IMR-90 (cell line): ENCODE measurements at regions not wholly inside any gene's neighbourhood (a gene's known extent, or its start where the extent isn't known, plus 50 kb on each side); places are given as distances from the start of the nearest gene placed in this dataset.

Experiments
- ATAC-seq: fragments of 200-7000 bp; cut with Tn5 transposase; 2 replicates; pipeline ENCODE4 v1.9.1; 2020; ENCODE audit warnings: low read depth, mild to moderate bottlenecking, moderate library complexity
- BruUV-seq: library from RNA; stranded (reverse); fragments of 400-500 nt; replicated peaks from 2 replicates; lab custom pipeline; 2021; lab: Mats Ljungman, UMichigan
- CTCF ChIA-PET: fragments of 300-600 bp; formaldehyde crosslinking; extraction: SDS; loops from one replicate; lab custom pipeline; 2021; ENCODE audit warnings: antibody characterized with exemption; lab: Yijun Ruan, JAX
- POLR2A ChIA-PET: fragments of 300-600 bp; sonication (Branson Sonifier 250); formaldehyde crosslinking; loops from one replicate; lab custom pipeline; 2022; ENCODE audit warnings: antibody characterized with exemption; ENCODE audit not compliant: unreplicated experiment; lab: Charles Lee
- DNase-seq: peaks from one replicate; pipeline ENCODE4 v3.0.0; 2013
- H2AFZ ChIP-seq: replicated peaks from 2 replicates; pipeline ENCODE3; 2013; ENCODE audit warnings: low read length, mild to moderate bottlenecking; ENCODE audit not compliant: poor library complexity
- H2AK5ac ChIP-seq: 2 replicates; pipeline ENCODE4 v1.6.1; 2013; ENCODE audit warnings: low read depth, low read length, inconsistent platforms
- H2AK9ac ChIP-seq: replicated peaks from 2 replicates; pipeline ENCODE3; 2013; ENCODE audit warnings: mild to moderate bottlenecking, low read depth, low read length, moderate library complexity; ENCODE audit not compliant: poor library complexity
- H2BK120ac ChIP-seq: 2 replicates; pipeline ENCODE4 v1.6.1; 2013; ENCODE audit warnings: low read depth, low read length, inconsistent platforms
- H2BK15ac ChIP-seq: 3 replicates; pipeline ENCODE4 v1.6.1; 2013; ENCODE audit warnings: low read depth, low read length, inconsistent platforms
- H2BK20ac ChIP-seq: 2 replicates; pipeline ENCODE4 v1.6.1; 2013; ENCODE audit warnings: low read depth, mild to moderate bottlenecking, inconsistent platforms, low read length, moderate library complexity
- H2BK5ac ChIP-seq: 2 replicates; pipeline ENCODE4 v1.6.1; 2013; ENCODE audit warnings: mild to moderate bottlenecking, low read depth, low read length, inconsistent platforms; ENCODE audit not compliant: poor library complexity, severe bottlenecking
- H3K14ac ChIP-seq: replicated peaks from 2 replicates; pipeline ENCODE4 v1.6.1; 2013; ENCODE audit warnings: low read depth, low read length, inconsistent platforms
- H3K18ac ChIP-seq: 2 replicates; pipeline ENCODE4 v1.6.1; 2013; ENCODE audit warnings: low read depth, low read length, control low read depth
- H3K23ac ChIP-seq: 2 replicates; pipeline ENCODE4 v1.6.1; 2013; ENCODE audit warnings: low read depth, low read length, inconsistent platforms
- H3K27ac ChIP-seq: 2 replicates; pipeline ENCODE4 v1.5.1; 2013; ENCODE audit warnings: mild to moderate bottlenecking, control low read depth, low read length; ENCODE audit not compliant: insufficient read depth
- H3K27me3 ChIP-seq: 2 replicates; pipeline ENCODE4 v1.6.1; 2013; ENCODE audit warnings: low read length; ENCODE audit not compliant: control insufficient read depth, insufficient read depth
- H3K36me3 ChIP-seq: 2 replicates; pipeline ENCODE4 v1.6.1; 2013; ENCODE audit warnings: low read length, mixed read lengths; ENCODE audit not compliant: control insufficient read depth, insufficient read depth
- H3K4ac ChIP-seq: 2 replicates; pipeline ENCODE4 v1.6.1; 2013; ENCODE audit warnings: low read depth, low read length, inconsistent platforms
- H3K4me1 ChIP-seq: 2 replicates; pipeline ENCODE4 v1.6.1; 2013; ENCODE audit warnings: low read length, mixed read lengths; ENCODE audit not compliant: control insufficient read depth, insufficient read depth
- H3K4me2 ChIP-seq: 2 replicates; pipeline ENCODE4 v1.6.1; 2013; ENCODE audit warnings: low read depth, mild to moderate bottlenecking, control low read depth, low read length, moderate library complexity
- H3K4me3 ChIP-seq: 2 replicates; pipeline ENCODE4 v1.5.1; 2013; ENCODE audit warnings: low read depth, mild to moderate bottlenecking, control low read depth, low read length, moderate library complexity; ENCODE audit not compliant: insufficient read depth
- H3K56ac ChIP-seq: 2 replicates; pipeline ENCODE4 v1.6.1; 2013; ENCODE audit warnings: low read length, inconsistent platforms; ENCODE audit not compliant: insufficient read depth; ENCODE audit errors: extremely low read depth
- H3K79me1 ChIP-seq, 2 experiments: 2 replicates each; pipeline ENCODE4 v1.6.1; 2013; ENCODE audit warnings: low read length in 2 of 2, inconsistent platforms in 1 of 2, low read depth in 1 of 2
- H3K9ac ChIP-seq: 2 replicates; pipeline ENCODE4 v1.6.1; 2013; ENCODE audit warnings: low read depth, low read length, control low read depth
- H3K9me1 ChIP-seq: 2 replicates; pipeline ENCODE4 v1.6.1; 2013; ENCODE audit warnings: low read length, inconsistent platforms; ENCODE audit not compliant: insufficient read depth
- H3K9me3 ChIP-seq: 2 replicates; pipeline ENCODE4 v1.6.1; 2013; ENCODE audit warnings: low read length; ENCODE audit not compliant: control insufficient read depth, insufficient read depth
- H4K20me1 ChIP-seq: 2 replicates; pipeline ENCODE4 v1.6.1; 2013; ENCODE audit warnings: low read length, inconsistent platforms; ENCODE audit not compliant: insufficient read depth
- H4K5ac ChIP-seq: 2 replicates; pipeline ENCODE4 v1.6.1; 2013; ENCODE audit warnings: mild to moderate bottlenecking, low read depth, low read length, control low read depth
- H4K8ac ChIP-seq, 2 experiments: 2 replicates each; pipeline ENCODE4 v1.6.1; 2013; ENCODE audit warnings: low read depth in 2 of 2, low read length in 2 of 2, control low read depth in 1 of 2, inconsistent platforms in 1 of 2
- H4K91ac ChIP-seq: 2 replicates; pipeline ENCODE4 v1.6.1; 2013; ENCODE audit warnings: low read depth, low read length, inconsistent platforms; ENCODE audit not compliant: insufficient read depth
- BHLHE40 ChIP-seq: fragments of 150-350 bp; IDR thresholded peaks from 2 replicates; pipeline ENCODE4 v1.6.1; 2016; ENCODE audit warnings: mild to moderate bottlenecking, low read depth, low read length
- CHD1 ChIP-seq: IDR thresholded peaks from 2 replicates; pipeline ENCODE4 v1.6.1; 2012; ENCODE audit warnings: low read depth, low read length, improper control_type of control experiment
- FOS ChIP-seq: fragments of 150-350 bp; IDR thresholded peaks from 2 replicates; pipeline ENCODE4 v1.6.1; 2016; ENCODE audit warnings: low read depth, low read length
- MAFK ChIP-seq: IDR thresholded peaks from 2 replicates; pipeline ENCODE4 v1.6.1; 2012; ENCODE audit warnings: low read depth, low read length, improper control_type of control experiment
- MAZ ChIP-seq: IDR thresholded peaks from 2 replicates; pipeline ENCODE4 v1.6.1; 2012; ENCODE audit warnings: low read depth, mild to moderate bottlenecking, low read length, improper control_type of control experiment, moderate library complexity, borderline replicate concordance
- MXI1 ChIP-seq: IDR thresholded peaks from 2 replicates; pipeline ENCODE4 v1.6.1; 2012; ENCODE audit warnings: low read depth, mild to moderate bottlenecking, low read length, moderate library complexity, borderline replicate concordance
- POLR2A ChIP-seq: IDR thresholded peaks from 2 replicates; pipeline ENCODE4 v1.6.1; 2012; ENCODE audit warnings: mild to moderate bottlenecking, low read depth, low read length
- RAD21 ChIP-seq: IDR thresholded peaks from 2 replicates; pipeline ENCODE4 v1.6.1; 2012; ENCODE audit warnings: low read length, improper control_type of control experiment
- RCOR1 ChIP-seq: IDR thresholded peaks from 2 replicates; pipeline ENCODE4 v1.6.1; 2012; ENCODE audit warnings: mild to moderate bottlenecking, low read length, improper control_type of control experiment; ENCODE audit not compliant: insufficient replicate concordance
- SMC3 ChIP-seq: fragments of 150-350 bp; IDR thresholded peaks from 2 replicates; pipeline ENCODE4 v1.6.1; 2016; ENCODE audit warnings: low read depth, mild to moderate bottlenecking, antibody characterized with exemption, low read length, moderate library complexity
- WGBS, 2 experiments: methylation state at CpG; one replicate each; pipeline versions ENCODE4 v1.1.5 to v1.1.7; 2013; ENCODE audit warnings: missing lambda C conversion rate in 2 of 2; ENCODE audit not compliant: insufficient read length in 1 of 2; ENCODE audit errors: extremely low coverage in 2 of 2; 5-methylcytosine and 5-hydroxymethylcytosine counted together
- dilution Hi-C: fragments of 300-500 bp; cut with HindIII; formaldehyde crosslinking; loops from one replicate; pipeline ENCODE4 v1.14.3; 2018; ENCODE audit warnings: low sequenced_read_pairs; ENCODE audit not compliant: unreplicated experiment
- in situ Hi-C: fragments of 300-500 bp; cut with MboI; formaldehyde crosslinking; loops from 3 replicates; pipeline ENCODE4 v1.14.3; 2019; ENCODE audit warnings: low sequenced_read_pairs, inconsistent platforms, mixed read lengths
- intact Hi-C: fragments of 100-400 bp; cut with micrococcal nuclease; formaldehyde crosslinking; loops from 2 replicates; pipeline ENCODE4 v1.10.0; 2022
- TF ChIP-seq, protein P1 (sequence below): conservative IDR thresholded peaks from 2 replicates; pipeline ENCODE4 v1.5.1; 2012; ENCODE audit warnings: mild to moderate bottlenecking, low read depth, low read length, improper control_type of control experiment
- TF ChIP-seq, protein P2 (sequence below): fragments of 150-350 bp; IDR thresholded peaks from 2 replicates; pipeline ENCODE4 v1.6.1; 2016; ENCODE audit warnings: low read depth, mild to moderate bottlenecking, low read length, moderate library complexity, borderline replicate concordance
- TF ChIP-seq, protein P3 (sequence below): fragments of 150-350 bp; IDR thresholded peaks from 2 replicates; pipeline ENCODE4 v1.6.1; 2017; ENCODE audit warnings: mild to moderate bottlenecking, antibody characterized with exemption, low read length, low read depth

- no peak overlapping the region for H3K4ac ChIP-seq
- no peaks in the 10 kb centered on the region for H3K27me3 ChIP-seq
- WGBS, 2 experiments: no CpG with 5 or more reads among the region's 1 CpG
- H3K18ac ChIP-seq: no peak overlapping the region
- H3K14ac ChIP-seq: no peak overlapping the region
- H3K4me1 ChIP-seq: no peaks in the 10 kb centered on the region
- H3K9me3 ChIP-seq: no peaks in the 10 kb centered on the region
- H3K9ac ChIP-seq: no peak overlapping the region
- DNase-seq (no peak), ATAC-seq (no peak)
- TF ChIP-seq, protein P1, sequence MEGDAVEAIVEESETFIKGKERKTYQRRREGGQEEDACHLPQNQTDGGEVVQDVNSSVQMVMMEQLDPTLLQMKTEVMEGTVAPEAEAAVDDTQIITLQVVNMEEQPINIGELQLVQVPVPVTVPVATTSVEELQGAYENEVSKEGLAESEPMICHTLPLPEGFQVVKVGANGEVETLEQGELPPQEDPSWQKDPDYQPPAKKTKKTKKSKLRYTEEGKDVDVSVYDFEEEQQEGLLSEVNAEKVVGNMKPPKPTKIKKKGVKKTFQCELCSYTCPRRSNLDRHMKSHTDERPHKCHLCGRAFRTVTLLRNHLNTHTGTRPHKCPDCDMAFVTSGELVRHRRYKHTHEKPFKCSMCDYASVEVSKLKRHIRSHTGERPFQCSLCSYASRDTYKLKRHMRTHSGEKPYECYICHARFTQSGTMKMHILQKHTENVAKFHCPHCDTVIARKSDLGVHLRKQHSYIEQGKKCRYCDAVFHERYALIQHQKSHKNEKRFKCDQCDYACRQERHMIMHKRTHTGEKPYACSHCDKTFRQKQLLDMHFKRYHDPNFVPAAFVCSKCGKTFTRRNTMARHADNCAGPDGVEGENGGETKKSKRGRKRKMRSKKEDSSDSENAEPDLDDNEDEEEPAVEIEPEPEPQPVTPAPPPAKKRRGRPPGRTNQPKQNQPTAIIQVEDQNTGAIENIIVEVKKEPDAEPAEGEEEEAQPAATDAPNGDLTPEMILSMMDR: no peak
- TF ChIP-seq MXI1 (no peak), RAD21 (no peak), BHLHE40 (no peak), MAFK (no peak), SMC3 (no peak), RCOR1 (no peak), POLR2A (no peak), FOS (no peak), MAZ (no peak), CHD1 (no peak)
- TF ChIP-seq, protein P2, sequence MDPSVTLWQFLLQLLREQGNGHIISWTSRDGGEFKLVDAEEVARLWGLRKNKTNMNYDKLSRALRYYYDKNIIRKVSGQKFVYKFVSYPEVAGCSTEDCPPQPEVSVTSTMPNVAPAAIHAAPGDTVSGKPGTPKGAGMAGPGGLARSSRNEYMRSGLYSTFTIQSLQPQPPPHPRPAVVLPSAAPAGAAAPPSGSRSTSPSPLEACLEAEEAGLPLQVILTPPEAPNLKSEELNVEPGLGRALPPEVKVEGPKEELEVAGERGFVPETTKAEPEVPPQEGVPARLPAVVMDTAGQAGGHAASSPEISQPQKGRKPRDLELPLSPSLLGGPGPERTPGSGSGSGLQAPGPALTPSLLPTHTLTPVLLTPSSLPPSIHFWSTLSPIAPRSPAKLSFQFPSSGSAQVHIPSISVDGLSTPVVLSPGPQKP: no peak
- TF ChIP-seq, protein P3, sequence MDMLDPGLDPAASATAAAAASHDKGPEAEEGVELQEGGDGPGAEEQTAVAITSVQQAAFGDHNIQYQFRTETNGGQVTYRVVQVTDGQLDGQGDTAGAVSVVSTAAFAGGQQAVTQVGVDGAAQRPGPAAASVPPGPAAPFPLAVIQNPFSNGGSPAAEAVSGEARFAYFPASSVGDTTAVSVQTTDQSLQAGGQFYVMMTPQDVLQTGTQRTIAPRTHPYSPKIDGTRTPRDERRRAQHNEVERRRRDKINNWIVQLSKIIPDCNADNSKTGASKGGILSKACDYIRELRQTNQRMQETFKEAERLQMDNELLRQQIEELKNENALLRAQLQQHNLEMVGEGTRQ: no peak
- dilution Hi-C loops (no loop called here), in situ Hi-C loops (no loop called here), intact Hi-C loops (no loop called here)
- H2AFZ ChIP-seq: no peak overlapping the region
- no peak overlapping the region for H2AK5ac ChIP-seq
- no peaks in the 10 kb centered on the region for H3K79me1 ChIP-seq
- no peak overlapping the region for H3K23ac ChIP-seq
- H3K4me3 ChIP-seq: no peak overlapping the region
- no peak overlapping the region for H3K27ac ChIP-seq
- CTCF ChIA-PET: no interaction called here
- H3K36me3 ChIP-seq: no peaks in the 10 kb centered on the region
- H3K56ac ChIP-seq: no peak overlapping the region
- H2BK120ac ChIP-seq: no peak overlapping the region
- H3K9me1 ChIP-seq: no peaks in the 10 kb centered on the region
- H2BK5ac ChIP-seq: no peak overlapping the region
- no TSS peak for BruUV-seq
- no peak overlapping the region for H4K91ac ChIP-seq
- POLR2A ChIA-PET: no interaction called here
- H2BK20ac ChIP-seq: no peak overlapping the region
- no peak overlapping the region for H2AK9ac ChIP-seq
- no peaks in the 10 kb centered on the region for H4K20me1 ChIP-seq
- no peak overlapping the region for H4K8ac ChIP-seq
- no peak overlapping the region for H3K4me2 ChIP-seq
- H2BK15ac ChIP-seq: no peak overlapping the region
- no peak overlapping the region for H4K5ac ChIP-seq
These were observed 161.6 kb upstream of the OBI1 start for GRCh38 chr13:78820541-78820940.
